WTC11 (cell line): ENCODE measurements at regions not wholly inside any gene's neighbourhood (a gene's known extent, or its start where the extent isn't known, plus 50 kb on each side); places are given as distances from the start of the nearest gene placed in this dataset.

ENCODE experiments used
- ATAC-seq: fragments of 200-7000 bp; cut with Tn5 transposase; 2 replicates; pipeline ENCODE4 v1.10.0; 2021; ENCODE audit warnings: mild to moderate bottlenecking, moderate library complexity
- CTCF ChIA-PET: fragments of 300-600 bp; sonication (Branson Sonifier 250); formaldehyde crosslinking; loops from one replicate; lab custom pipeline; 2021; ENCODE audit warnings: antibody characterized with exemption; lab: Charles Lee
- POLR2A ChIA-PET: fragments of 350-600 bp; sonication (Branson Sonifier 250); formaldehyde crosslinking; loops from one replicate; lab custom pipeline; 2021; ENCODE audit warnings: antibody characterized with exemption; lab: Charles Lee
- DNase-seq: peaks from one replicate; pipeline ENCODE4 v3.0.0; 2021; ENCODE audit warnings: low spot score
- H3K27ac Mint-ChIP-seq: 2 replicates; pipeline ENCODE4 v1.8.0; 2021; ENCODE audit warnings: mixed read lengths
- H3K27me3 Mint-ChIP-seq: 2 replicates; pipeline ENCODE4 v1.8.0; 2021; ENCODE audit warnings: low read depth, mild to moderate bottlenecking, moderate library complexity, mixed read lengths
- H3K36me3 Mint-ChIP-seq: 2 replicates; pipeline ENCODE4 v1.8.0; 2021; ENCODE audit warnings: mixed read lengths
- H3K4me1 Mint-ChIP-seq: 2 replicates; pipeline ENCODE4 v1.8.0; 2022; ENCODE audit warnings: mixed read lengths
- H3K4me3 Mint-ChIP-seq: 2 replicates; pipeline ENCODE4 v1.8.0; 2021; ENCODE audit warnings: mild to moderate bottlenecking, moderate library complexity, mixed read lengths
- H3K9me3 Mint-ChIP-seq: 2 replicates; pipeline ENCODE4 v1.8.0; 2021; ENCODE audit warnings: mixed read lengths
- CREM ChIP-seq: sonication (generic); formaldehyde crosslinking; IDR thresholded peaks from 2 replicates; pipeline ENCODE4 v1.8.1; 2022; ENCODE audit warnings: mild to moderate bottlenecking, missing genetic modification reagents, moderate library complexity
- ESRRA ChIP-seq: sonication (generic); formaldehyde crosslinking; IDR thresholded peaks from 2 replicates; pipeline ENCODE4 v1.8.1; 2022; ENCODE audit warnings: mild to moderate bottlenecking, missing genetic modification reagents, borderline replicate concordance
- NFE2L1 ChIP-seq: sonication (generic); formaldehyde crosslinking; IDR thresholded peaks from 2 replicates; pipeline ENCODE4 v1.8.1; 2023; ENCODE audit warnings: missing genetic modification reagents
- NR1H2 ChIP-seq: sonication (generic); formaldehyde crosslinking; IDR thresholded peaks from 2 replicates; pipeline ENCODE4 v1.9.0; 2021; ENCODE audit warnings: mild to moderate bottlenecking, moderate library complexity, missing genetic modification reagents
- NR3C1 ChIP-seq: sonication (generic); formaldehyde crosslinking; conservative IDR thresholded peaks from 2 replicates; pipeline ENCODE4 v1.8.1; 2023; ENCODE audit warnings: low read depth, mild to moderate bottlenecking, missing genetic modification reagents
- OVOL2 ChIP-seq: fragments of 250-450 bp; sonication (Bioruptor Pico); IDR thresholded peaks from 2 replicates; pipeline ENCODE4 v1.9.0; 2021; ENCODE audit warnings: mild to moderate bottlenecking, borderline replicate concordance
- RELA ChIP-seq: sonication (generic); formaldehyde crosslinking; IDR thresholded peaks from 2 replicates; pipeline ENCODE4 v1.8.1; 2022; ENCODE audit warnings: missing genetic modification reagents, mild to moderate bottlenecking, borderline replicate concordance
- SOX15 ChIP-seq: fragments of 250-450 bp; sonication (Bioruptor Pico); IDR thresholded peaks from 2 replicates; pipeline ENCODE4 v1.9.0; 2021; ENCODE audit warnings: mild to moderate bottlenecking
- ZNF232 ChIP-seq: sonication (generic); formaldehyde crosslinking; IDR thresholded peaks from 2 replicates; pipeline ENCODE4 v1.8.0; 2022; ENCODE audit warnings: mild to moderate bottlenecking, missing genetic modification reagents
- ZNF317 ChIP-seq: sonication (generic); formaldehyde crosslinking; IDR thresholded peaks from 2 replicates; pipeline ENCODE4 v1.8.1; 2023; ENCODE audit warnings: low read depth, mild to moderate bottlenecking, moderate library complexity, missing genetic modification reagents, borderline replicate concordance
- TF ChIP-seq, protein P1 (sequence below): sonication (generic); formaldehyde crosslinking; conservative IDR thresholded peaks from 2 replicates; pipeline ENCODE4 v1.8.1; 2022; ENCODE audit warnings: mild to moderate bottlenecking, missing genetic modification reagents
- TF ChIP-seq, protein P2 (sequence below): fragments of 250-450 bp; sonication (Bioruptor Pico); IDR thresholded peaks from 2 replicates; pipeline ENCODE4 v1.9.0; 2021; ENCODE audit warnings: mild to moderate bottlenecking
- TF ChIP-seq, protein P3 (sequence below): sonication (generic); formaldehyde crosslinking; IDR thresholded peaks from 2 replicates; pipeline ENCODE4 v1.8.0; 2022; ENCODE audit warnings: mild to moderate bottlenecking, missing genetic modification reagents
- TF ChIP-seq, protein P4 (sequence below): fragments of 200-600 bp; IDR thresholded peaks from 2 replicates; pipeline ENCODE4 v1.8.0; 2022; ENCODE audit warnings: antibody characterized with exemption
- TF ChIP-seq, protein P5 (sequence below): sonication (generic); formaldehyde crosslinking; conservative IDR thresholded peaks from 2 replicates; pipeline ENCODE4 v1.8.1; 2023; ENCODE audit warnings: mild to moderate bottlenecking, low read depth, missing genetic modification reagents, moderate library complexity
- TF ChIP-seq, protein P6 (sequence below): sonication (generic); formaldehyde crosslinking; IDR thresholded peaks from 2 replicates; pipeline ENCODE4 v1.8.1; 2022; ENCODE audit warnings: missing genetic modification reagents, borderline replicate concordance
- TF ChIP-seq, protein P7 (sequence below): sonication (generic); formaldehyde crosslinking; IDR thresholded peaks from 2 replicates; pipeline ENCODE4 v1.8.1; 2023; ENCODE audit warnings: mild to moderate bottlenecking, missing genetic modification reagents, moderate library complexity
- TF ChIP-seq, protein P8 (sequence below): sonication (generic); formaldehyde crosslinking; IDR thresholded peaks from 2 replicates; pipeline ENCODE4 v1.8.1; 2023; ENCODE audit warnings: mild to moderate bottlenecking, missing genetic modification reagents, moderate library complexity
- TF ChIP-seq, protein P9 (sequence below): sonication (generic); formaldehyde crosslinking; IDR thresholded peaks from 2 replicates; pipeline ENCODE4 v1.8.1; 2022; ENCODE audit warnings: mild to moderate bottlenecking, missing genetic modification reagents, moderate library complexity, borderline replicate concordance
- TF ChIP-seq, protein P10 (sequence below): fragments of 250-450 bp; sonication (Bioruptor Pico); IDR thresholded peaks from 2 replicates; pipeline ENCODE4 v1.9.0; 2021; ENCODE audit warnings: mild to moderate bottlenecking

DNA sequence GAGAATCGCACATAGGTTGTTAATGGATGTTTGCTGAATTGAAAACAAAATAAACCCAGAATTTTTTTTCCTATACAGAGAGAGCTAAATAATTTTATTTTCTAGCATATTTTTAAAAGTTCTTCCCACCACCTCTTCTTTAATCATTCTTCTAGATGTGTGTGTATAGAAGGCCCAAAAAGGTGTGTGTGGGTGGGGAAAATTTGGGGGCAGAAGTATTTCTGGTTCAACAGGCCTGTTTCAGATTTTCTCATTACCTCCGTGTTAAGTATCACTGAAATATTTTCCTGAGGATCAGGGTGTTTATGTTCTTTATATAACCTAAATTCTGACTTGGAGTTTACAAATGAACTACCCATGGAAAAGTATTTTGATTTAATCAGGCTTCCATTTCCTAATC is 144.2 kb upstream of the ZNF804B start:
- ATAC-seq (no peak), DNase-seq (no peak)
- TF ChIP-seq, protein P1, sequence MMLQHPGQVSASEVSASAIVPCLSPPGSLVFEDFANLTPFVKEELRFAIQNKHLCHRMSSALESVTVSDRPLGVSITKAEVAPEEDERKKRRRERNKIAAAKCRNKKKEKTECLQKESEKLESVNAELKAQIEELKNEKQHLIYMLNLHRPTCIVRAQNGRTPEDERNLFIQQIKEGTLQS, result no peak
- TF ChIP-seq, protein P2, sequence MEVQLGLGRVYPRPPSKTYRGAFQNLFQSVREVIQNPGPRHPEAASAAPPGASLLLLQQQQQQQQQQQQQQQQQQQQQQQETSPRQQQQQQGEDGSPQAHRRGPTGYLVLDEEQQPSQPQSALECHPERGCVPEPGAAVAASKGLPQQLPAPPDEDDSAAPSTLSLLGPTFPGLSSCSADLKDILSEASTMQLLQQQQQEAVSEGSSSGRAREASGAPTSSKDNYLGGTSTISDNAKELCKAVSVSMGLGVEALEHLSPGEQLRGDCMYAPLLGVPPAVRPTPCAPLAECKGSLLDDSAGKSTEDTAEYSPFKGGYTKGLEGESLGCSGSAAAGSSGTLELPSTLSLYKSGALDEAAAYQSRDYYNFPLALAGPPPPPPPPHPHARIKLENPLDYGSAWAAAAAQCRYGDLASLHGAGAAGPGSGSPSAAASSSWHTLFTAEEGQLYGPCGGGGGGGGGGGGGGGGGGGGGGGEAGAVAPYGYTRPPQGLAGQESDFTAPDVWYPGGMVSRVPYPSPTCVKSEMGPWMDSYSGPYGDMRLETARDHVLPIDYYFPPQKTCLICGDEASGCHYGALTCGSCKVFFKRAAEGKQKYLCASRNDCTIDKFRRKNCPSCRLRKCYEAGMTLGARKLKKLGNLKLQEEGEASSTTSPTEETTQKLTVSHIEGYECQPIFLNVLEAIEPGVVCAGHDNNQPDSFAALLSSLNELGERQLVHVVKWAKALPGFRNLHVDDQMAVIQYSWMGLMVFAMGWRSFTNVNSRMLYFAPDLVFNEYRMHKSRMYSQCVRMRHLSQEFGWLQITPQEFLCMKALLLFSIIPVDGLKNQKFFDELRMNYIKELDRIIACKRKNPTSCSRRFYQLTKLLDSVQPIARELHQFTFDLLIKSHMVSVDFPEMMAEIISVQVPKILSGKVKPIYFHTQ, result no peak
- TF ChIP-seq, protein P3, sequence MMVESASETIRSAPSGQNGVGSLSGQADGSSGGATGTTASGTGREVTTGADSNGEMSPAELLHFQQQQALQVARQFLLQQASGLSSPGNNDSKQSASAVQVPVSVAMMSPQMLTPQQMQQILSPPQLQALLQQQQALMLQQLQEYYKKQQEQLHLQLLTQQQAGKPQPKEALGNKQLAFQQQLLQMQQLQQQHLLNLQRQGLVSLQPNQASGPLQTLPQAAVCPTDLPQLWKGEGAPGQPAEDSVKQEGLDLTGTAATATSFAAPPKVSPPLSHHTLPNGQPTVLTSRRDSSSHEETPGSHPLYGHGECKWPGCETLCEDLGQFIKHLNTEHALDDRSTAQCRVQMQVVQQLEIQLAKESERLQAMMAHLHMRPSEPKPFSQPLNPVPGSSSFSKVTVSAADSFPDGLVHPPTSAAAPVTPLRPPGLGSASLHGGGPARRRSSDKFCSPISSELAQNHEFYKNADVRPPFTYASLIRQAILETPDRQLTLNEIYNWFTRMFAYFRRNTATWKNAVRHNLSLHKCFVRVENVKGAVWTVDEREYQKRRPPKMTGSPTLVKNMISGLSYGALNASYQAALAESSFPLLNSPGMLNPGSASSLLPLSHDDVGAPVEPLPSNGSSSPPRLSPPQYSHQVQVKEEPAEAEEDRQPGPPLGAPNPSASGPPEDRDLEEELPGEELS, result no peak
- TF ChIP-seq ZNF317 (CRISPR knock-in tag) (no peak), ZNF232 (no peak), SOX15 (CRISPR knock-in tag) (no peak), OVOL2 (CRISPR knock-in tag) (no peak), NR1H2 (CRISPR knock-in tag) (no peak), CREM (CRISPR knock-in tag) (no peak), ESRRA (CRISPR knock-in tag) (no peak), NFE2L1 (CRISPR knock-in tag) (no peak), RELA (CRISPR knock-in tag) (no peak), NR3C1 (CRISPR knock-in tag) (no peak)
- TF ChIP-seq, protein P4, sequence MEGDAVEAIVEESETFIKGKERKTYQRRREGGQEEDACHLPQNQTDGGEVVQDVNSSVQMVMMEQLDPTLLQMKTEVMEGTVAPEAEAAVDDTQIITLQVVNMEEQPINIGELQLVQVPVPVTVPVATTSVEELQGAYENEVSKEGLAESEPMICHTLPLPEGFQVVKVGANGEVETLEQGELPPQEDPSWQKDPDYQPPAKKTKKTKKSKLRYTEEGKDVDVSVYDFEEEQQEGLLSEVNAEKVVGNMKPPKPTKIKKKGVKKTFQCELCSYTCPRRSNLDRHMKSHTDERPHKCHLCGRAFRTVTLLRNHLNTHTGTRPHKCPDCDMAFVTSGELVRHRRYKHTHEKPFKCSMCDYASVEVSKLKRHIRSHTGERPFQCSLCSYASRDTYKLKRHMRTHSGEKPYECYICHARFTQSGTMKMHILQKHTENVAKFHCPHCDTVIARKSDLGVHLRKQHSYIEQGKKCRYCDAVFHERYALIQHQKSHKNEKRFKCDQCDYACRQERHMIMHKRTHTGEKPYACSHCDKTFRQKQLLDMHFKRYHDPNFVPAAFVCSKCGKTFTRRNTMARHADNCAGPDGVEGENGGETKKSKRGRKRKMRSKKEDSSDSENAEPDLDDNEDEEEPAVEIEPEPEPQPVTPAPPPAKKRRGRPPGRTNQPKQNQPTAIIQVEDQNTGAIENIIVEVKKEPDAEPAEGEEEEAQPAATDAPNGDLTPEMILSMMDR, result no peak
- TF ChIP-seq, protein P5, sequence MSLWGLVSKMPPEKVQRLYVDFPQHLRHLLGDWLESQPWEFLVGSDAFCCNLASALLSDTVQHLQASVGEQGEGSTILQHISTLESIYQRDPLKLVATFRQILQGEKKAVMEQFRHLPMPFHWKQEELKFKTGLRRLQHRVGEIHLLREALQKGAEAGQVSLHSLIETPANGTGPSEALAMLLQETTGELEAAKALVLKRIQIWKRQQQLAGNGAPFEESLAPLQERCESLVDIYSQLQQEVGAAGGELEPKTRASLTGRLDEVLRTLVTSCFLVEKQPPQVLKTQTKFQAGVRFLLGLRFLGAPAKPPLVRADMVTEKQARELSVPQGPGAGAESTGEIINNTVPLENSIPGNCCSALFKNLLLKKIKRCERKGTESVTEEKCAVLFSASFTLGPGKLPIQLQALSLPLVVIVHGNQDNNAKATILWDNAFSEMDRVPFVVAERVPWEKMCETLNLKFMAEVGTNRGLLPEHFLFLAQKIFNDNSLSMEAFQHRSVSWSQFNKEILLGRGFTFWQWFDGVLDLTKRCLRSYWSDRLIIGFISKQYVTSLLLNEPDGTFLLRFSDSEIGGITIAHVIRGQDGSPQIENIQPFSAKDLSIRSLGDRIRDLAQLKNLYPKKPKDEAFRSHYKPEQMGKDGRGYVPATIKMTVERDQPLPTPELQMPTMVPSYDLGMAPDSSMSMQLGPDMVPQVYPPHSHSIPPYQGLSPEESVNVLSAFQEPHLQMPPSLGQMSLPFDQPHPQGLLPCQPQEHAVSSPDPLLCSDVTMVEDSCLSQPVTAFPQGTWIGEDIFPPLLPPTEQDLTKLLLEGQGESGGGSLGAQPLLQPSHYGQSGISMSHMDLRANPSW (CRISPR knock-in tag), result no peak
- TF ChIP-seq, protein P6, sequence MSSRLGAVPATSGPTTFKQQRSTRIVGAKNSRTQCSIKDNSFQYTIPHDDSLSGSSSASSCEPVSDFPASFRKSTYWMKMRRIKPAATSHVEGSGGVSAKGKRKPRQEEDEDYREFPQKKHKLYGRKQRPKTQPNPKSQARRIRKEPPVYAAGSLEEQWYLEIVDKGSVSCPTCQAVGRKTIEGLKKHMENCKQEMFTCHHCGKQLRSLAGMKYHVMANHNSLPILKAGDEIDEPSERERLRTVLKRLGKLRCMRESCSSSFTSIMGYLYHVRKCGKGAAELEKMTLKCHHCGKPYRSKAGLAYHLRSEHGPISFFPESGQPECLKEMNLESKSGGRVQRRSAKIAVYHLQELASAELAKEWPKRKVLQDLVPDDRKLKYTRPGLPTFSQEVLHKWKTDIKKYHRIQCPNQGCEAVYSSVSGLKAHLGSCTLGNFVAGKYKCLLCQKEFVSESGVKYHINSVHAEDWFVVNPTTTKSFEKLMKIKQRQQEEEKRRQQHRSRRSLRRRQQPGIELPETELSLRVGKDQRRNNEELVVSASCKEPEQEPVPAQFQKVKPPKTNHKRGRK (CRISPR knock-in tag), result no peak
- TF ChIP-seq, protein P7, sequence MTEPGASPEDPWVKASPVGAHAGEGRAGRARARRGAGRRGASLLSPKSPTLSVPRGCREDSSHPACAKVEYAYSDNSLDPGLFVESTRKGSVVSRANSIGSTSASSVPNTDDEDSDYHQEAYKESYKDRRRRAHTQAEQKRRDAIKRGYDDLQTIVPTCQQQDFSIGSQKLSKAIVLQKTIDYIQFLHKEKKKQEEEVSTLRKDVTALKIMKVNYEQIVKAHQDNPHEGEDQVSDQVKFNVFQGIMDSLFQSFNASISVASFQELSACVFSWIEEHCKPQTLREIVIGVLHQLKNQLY, result no peak
- TF ChIP-seq, protein P8, sequence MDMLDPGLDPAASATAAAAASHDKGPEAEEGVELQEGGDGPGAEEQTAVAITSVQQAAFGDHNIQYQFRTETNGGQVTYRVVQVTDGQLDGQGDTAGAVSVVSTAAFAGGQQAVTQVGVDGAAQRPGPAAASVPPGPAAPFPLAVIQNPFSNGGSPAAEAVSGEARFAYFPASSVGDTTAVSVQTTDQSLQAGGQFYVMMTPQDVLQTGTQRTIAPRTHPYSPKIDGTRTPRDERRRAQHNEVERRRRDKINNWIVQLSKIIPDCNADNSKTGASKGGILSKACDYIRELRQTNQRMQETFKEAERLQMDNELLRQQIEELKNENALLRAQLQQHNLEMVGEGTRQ, result no peak
- TF ChIP-seq, protein P9, sequence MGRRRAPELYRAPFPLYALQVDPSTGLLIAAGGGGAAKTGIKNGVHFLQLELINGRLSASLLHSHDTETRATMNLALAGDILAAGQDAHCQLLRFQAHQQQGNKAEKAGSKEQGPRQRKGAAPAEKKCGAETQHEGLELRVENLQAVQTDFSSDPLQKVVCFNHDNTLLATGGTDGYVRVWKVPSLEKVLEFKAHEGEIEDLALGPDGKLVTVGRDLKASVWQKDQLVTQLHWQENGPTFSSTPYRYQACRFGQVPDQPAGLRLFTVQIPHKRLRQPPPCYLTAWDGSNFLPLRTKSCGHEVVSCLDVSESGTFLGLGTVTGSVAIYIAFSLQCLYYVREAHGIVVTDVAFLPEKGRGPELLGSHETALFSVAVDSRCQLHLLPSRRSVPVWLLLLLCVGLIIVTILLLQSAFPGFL, result no peak
- TF ChIP-seq, protein P10, sequence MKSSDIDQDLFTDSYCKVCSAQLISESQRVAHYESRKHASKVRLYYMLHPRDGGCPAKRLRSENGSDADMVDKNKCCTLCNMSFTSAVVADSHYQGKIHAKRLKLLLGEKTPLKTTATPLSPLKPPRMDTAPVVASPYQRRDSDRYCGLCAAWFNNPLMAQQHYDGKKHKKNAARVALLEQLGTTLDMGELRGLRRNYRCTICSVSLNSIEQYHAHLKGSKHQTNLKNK, result no peak
- H3K4me3 Mint-ChIP-seq, result no peak overlapping the region
- peaks cover 12% of the 10 kb centered on the region for H3K4me1 Mint-ChIP-seq
- ChIA-PET POLR2A (no interaction called here), CTCF (no interaction called here)
- H3K36me3 Mint-ChIP-seq, result no peaks in the 10 kb centered on the region
- no peaks in the 10 kb centered on the region for H3K9me3 Mint-ChIP-seq
- no peaks in the 10 kb centered on the region for H3K27me3 Mint-ChIP-seq
- no peak overlapping the region for H3K27ac Mint-ChIP-seq
